ENCODE measurements at regions not wholly inside any gene's neighbourhood (a gene's known extent, or its start where the extent isn't known, plus 50 kb on each side); places are given as distances from the start of the nearest gene placed in this dataset.

GRCh38 chr12:46485853-46486252 lies 113.3 kb upstream of the SLC38A2 start:
- Histone ChIP-seq H3K4me3 (ENCODE audit: extremely low read depth in 1 of 4, insufficient read depth in 2 of 4, low read depth in 3 of 4, low read length in 4 of 4) (no peak overlapping the region), H3K23me2 (ENCODE audit: low read depth, low read length) (no peaks in the 10 kb centered on the region), H2AFZ (ENCODE audit: low read length) (no peak overlapping the region), H4K5ac (ENCODE audit: insufficient read length, low read depth, low read length) (no peak overlapping the region), H2BK5ac (ENCODE audit: low read depth, low read length) (no peak overlapping the region), H2BK12ac (ENCODE audit: low read depth, low read length) (peak overlapping the region; percentile 86; the same call in 1 of the 2 replicates), H3K4me2 (ENCODE audit: insufficient read depth in 1 of 2, low read depth in 2 of 2, low read length in 2 of 2) (no peak overlapping the region), H3K23ac (ENCODE audit: insufficient read length) (no peak overlapping the region), H3K14ac (ENCODE audit: insufficient read length) (no peak overlapping the region), H3K79me1 (ENCODE audit: low read depth, low read length) (no peaks in the 10 kb centered on the region), H2BK120ac (replicated peaks; ENCODE audit: low read depth, low read length) (no peak overlapping the region), H3K9me3 (ENCODE audit: insufficient read depth in 2 of 2, low read depth in 1 of 2, low read length in 1 of 2) (no peaks in the 10 kb centered on the region), H3K79me2 (ENCODE audit: control insufficient read depth in 1 of 2, insufficient read depth in 2 of 2, low read length in 2 of 2) (no peaks in the 10 kb centered on the region), H3K4me1 (replicated peaks in 1 of 4; ENCODE audit: control insufficient read depth in 3 of 4, insufficient read depth in 4 of 4, low read length in 3 of 4) (peaks cover 0 to 7% (median 6%) of the 10 kb centered on the region in 4 experiments; a peak in 5 of 7 replicates), H2AK5ac (ENCODE audit: low read depth, low read length) (no peak overlapping the region), H4K20me1 (replicated peaks in 1 of 2; ENCODE audit: control insufficient read depth in 1 of 2, insufficient read depth in 2 of 2, low read length in 2 of 2) (no peaks in the 10 kb centered on the region), H2BK15ac (ENCODE audit: low read length) (0 out of 2 replicates have a peak overlapping the region, but pooled peaks have one; percentile 10), H3K36me3 (ENCODE audit: control insufficient read depth in 2 of 4, insufficient read depth in 4 of 4, low read length in 3 of 4) (no peaks in the 10 kb centered on the region), H3K56ac (replicated peaks; ENCODE audit: insufficient read length, low read depth, low read length) (no peak overlapping the region), H3K4ac (replicated peaks; ENCODE audit: insufficient read length, low read depth, low read length) (no peak overlapping the region), H3K9ac (replicated peaks in 1 of 4; ENCODE audit: extremely low read depth in 1 of 4, low read depth in 3 of 4, low read length in 3 of 4) (no peak overlapping the region), H4K91ac (replicated peaks; ENCODE audit: insufficient read length, low read length) (no peak overlapping the region), H3K27me3 (replicated peaks in 1 of 4; ENCODE audit: control insufficient read depth in 3 of 4, extremely low read depth in 1 of 4, insufficient read depth in 3 of 4, low read length in 3 of 4) (no peaks in the 10 kb centered on the region), H3K18ac (ENCODE audit: extremely low read depth, low read length) (no peak overlapping the region), H2BK20ac (ENCODE audit: low read length) (peak overlapping the region; percentile 36; the same call in 1 of the 2 replicates), H4K8ac (ENCODE audit: extremely low read depth, insufficient read depth, low read length) (no peak overlapping the region), H3K27ac (ENCODE audit: low read depth, low read length) (no peak overlapping the region)
- 89% methylated on average over 5 of the region's 5 CpGs; no CpG with 5 or more reads in 1 of the 2 experiments for WGBS, 2 experiments (ENCODE audit: extremely low coverage in 1 of 2, insufficient coverage in 1 of 2, insufficient read length in 1 of 2, insufficient replicate concordance in 2 of 2, low coverage in 1 of 2, low lambda C conversion rate in 2 of 2, missing lambda C conversion rate in 1 of 2)
- FAIRE-seq (no peak), DNase-seq (ENCODE audit: low read depth in 1 of 2, low spot score in 2 of 2) (no peak)
- TF ChIP-seq SP4 (IDR thresholded peaks at IDR 0.05; ENCODE audit: low read length), result no peak
- TF ChIP-seq SIN3A (conservative IDR thresholded peaks at IDR 0.05 in 1 of 2, IDR thresholded peaks at IDR 0.05 in 1 of 2; ENCODE audit: low read depth in 1 of 2, low read length in 2 of 2), result no peak
- TF ChIP-seq SP2 (IDR thresholded peaks at IDR 0.05; ENCODE audit: low read length), result no peak
- TF ChIP-seq TCF12 (IDR thresholded peaks at IDR 0.05; ENCODE audit: low read depth, low read length), result no peak
- TF ChIP-seq SP1 (IDR thresholded peaks at IDR 0.05; ENCODE audit: low read depth, low read length), result no peak
- no peak for TF ChIP-seq RXRA (IDR thresholded peaks at IDR 0.05; ENCODE audit: insufficient read depth, low read depth, low read length)
- TF ChIP-seq KDM4A (IDR thresholded peaks at IDR 0.05; ENCODE audit: low read depth, low read length, severe bottlenecking), result no peak
- no peak for TF ChIP-seq SIRT6 (IDR thresholded peaks at IDR 0.05; ENCODE audit: low read length)
- no peak for TF ChIP-seq GABPA (IDR thresholded peaks at IDR 0.05; ENCODE audit: borderline replicate concordance, insufficient read depth, low read length)
- TF ChIP-seq BACH1 (IDR thresholded peaks at IDR 0.05; ENCODE audit: low read length), result no peak
- no peak for TF ChIP-seq ASH2L (IDR thresholded peaks at IDR 0.05; ENCODE audit: low read length)
- POLR2A ChIA-PET (ENCODE audit: partially characterized antibody), result interaction anchor here (1.5 kb wide), 1 partner anchor 217 kb away, joined by 3 read pairs; the partner anchor contains the start of gene SLC38A1
- CTCF ChIA-PET (ENCODE audit: partially characterized antibody), result no interaction called here
